Stimulated activated CD4-positive, alpha-beta T cell treated with anti-CD3 and anti-CD28 coated beads, Interleukin-4, amount 100 ng/mL, for 48 hours (primary cell): ENCODE measurements at regions not wholly inside any gene's neighbourhood (a gene's known extent, or its start where the extent isn't known, plus 50 kb on each side); places are given as distances from the start of the nearest gene placed in this dataset.
"Not testable (repeated sequence)": the region's sequence is repeated elsewhere in the genome, so short reads cannot be mapped to it uniquely, and the experiment has no call there.

ENCODE experiments used
- DNase-seq, 2 donors: peaks; one replicate each; pipeline ENCODE4 v3.0.0-alpha.2; 2020; ENCODE audit warnings: low read depth in 2 of 2

- DNase-seq: no peak
Observed at GRCh38 chr2:122705746-122706145, 950.3 kb downstream of the TSN start.

- DNase-seq: no peak
Observed at GRCh38 chr2:122706757-122707223, 951.3 kb downstream of the TSN start.

GRCh38 chr2:122707224-122707824 is 951.9 kb downstream of the TSN start:
- no peak for DNase-seq

- DNase-seq: no peak
Observed at GRCh38 chr2:122710049-122710448, 954.6 kb downstream of the TSN start.

DNA sequence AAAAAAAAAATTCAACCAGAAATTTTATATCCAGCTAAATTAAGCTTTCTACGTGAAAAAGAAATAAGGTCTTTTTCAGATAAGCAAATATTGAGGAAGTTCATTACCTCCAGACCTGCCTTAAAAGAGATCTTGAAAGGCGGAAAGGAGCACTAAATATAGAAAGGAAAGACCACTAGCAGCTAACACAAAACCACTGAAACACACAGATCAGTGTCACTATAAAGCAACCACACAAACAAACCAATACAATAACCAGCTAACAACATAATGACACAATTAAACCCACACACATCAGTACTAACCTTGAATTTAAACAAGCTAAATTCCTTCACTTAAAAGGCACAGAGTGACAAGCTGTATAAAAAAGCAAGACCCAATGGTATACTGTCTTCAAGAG is 958.3 kb downstream of the TSN start:
- no peak for DNase-seq

DNA sequence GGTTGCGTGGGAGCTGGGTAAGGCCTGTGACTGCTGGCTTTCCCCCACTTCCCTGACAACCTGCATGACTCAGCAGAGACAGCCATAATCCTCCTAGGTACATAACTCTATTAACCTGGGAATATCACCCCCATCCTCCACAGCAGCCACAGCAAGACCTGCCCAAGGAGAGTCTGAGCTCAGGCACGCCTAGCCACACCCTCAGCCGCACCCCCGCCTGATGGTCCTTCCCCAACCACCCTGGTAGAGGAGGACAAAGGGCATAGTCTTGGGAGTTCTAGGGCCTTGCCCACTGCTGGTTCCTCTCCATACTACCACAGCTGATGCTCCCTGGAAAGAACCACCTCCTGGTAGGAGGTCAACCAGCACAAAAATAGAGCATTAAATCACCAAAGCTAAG is 965.4 kb downstream of the TSN start:
- not testable (repeated sequence) for DNase-seq

- DNase-seq: no peak
Observed at GRCh38 chr2:122734766-122735424, 979.4 kb downstream of the TSN start.

GRCh38 chr2:122736279-122736678 is 980.8 kb downstream of the TSN start:
- no peak for DNase-seq

- no peak for DNase-seq
Observed at GRCh38 chr2:122737429-122738077, 982.1 kb downstream of the TSN start.

DNA sequence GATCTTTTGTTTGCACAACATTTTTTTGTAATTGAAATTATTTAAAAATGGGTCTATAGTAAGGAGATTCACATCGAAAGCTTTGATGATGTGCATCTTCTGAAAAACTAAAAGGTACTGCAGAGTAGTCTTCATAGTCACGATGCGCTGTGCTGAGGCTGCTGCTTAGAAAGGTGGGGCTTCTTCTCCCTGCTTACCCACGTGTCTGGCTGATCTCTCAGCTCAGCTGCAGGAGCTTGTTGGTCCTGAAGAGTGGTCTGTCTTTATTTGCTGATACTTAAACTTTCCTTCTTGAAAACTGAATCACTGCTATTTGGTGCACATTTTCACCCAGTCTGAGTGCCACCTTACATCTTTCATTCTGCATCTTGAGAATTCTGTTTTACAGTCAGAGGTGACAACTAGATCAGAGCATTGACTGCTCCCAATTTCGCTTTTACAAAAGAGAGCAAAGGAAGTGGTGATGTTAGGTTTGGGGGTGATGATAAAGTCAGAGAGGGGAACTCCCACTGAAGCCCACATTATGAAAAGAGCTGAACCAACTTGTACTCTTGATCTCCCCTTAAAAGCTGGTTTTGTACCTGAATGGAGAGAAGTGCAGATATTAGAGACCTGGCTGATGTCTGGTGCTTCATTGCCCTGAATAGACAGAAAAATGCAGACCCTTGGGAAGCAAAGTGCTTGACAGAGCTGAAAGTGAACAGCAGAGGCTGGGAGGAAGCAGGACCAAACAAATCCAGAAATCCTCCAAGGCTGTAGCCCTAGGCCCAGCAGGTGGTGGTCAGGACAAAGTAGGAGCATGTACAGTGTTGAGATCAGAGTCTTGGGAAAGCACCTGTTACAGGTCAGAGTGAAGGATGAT is 984.5 kb downstream of the TSN start:
- no peak for DNase-seq

DNA sequence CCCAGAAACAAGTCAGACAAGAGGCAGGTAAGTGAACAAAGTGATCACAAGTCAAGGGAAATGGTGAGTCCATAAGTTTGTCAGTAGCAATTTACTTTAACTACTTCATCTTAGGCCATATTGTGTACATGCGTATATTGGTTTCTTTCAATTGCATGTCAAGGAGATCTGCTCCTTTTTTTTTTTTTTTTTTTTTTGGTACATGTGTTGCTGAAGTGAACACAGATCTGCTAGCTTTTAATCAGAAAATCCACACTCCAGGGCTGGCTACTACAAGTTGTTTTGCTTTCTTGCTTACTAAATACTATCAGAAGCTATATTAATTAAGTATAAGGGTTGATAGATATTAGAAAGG is 985.1 kb downstream of the TSN start:
- no peak for DNase-seq

DNA sequence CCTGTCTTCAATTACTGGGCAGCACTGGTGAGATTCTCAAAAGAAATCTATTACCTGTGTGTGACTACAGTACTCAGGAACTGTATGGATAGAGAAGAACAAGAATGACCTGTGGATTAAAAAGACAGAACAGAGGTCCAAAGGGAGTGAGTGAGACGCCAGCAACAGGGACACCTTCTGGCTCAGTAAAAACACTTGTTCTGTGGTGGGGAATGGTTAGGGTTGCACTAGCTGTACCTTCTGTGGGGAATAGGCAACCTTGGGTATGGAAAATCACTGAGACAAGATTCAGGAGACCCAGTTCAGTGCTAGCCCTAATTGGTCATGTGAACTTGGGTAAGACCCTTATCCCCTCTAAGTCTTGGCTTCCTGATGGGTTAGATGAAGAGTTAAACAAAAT is 986.0 kb downstream of the TSN start:
- no peak for DNase-seq

- no peak for DNase-seq
Observed at GRCh38 chr2:122743021-122743675, 987.7 kb downstream of the TSN start.

DNA sequence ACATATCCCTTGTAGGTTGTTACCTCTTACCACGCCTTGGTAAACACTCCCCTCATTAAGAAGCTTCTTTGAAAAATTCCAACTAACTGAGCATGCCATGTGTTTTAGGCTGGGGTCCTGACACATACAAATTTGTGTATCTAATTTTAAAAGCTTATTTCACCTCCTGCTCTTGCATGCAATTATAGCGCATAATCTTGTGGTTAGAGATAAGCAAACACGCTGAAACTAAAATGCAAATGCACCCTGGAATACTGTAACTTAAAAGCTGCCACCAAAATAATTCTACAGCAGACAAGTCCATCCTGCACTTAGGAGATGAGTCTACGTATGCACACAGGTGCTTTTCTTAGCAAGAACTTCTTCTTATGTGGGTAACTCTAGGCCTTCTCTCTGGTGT is 990.2 kb downstream of the TSN start:
- DNase-seq: no peak

GRCh38 chr2:122747670-122748069 is 992.2 kb downstream of the TSN start:
- no peak for DNase-seq

- DNase-seq: no peak
Observed at GRCh38 chr2:122748552-122749011, 993.1 kb downstream of the TSN start.

DNA sequence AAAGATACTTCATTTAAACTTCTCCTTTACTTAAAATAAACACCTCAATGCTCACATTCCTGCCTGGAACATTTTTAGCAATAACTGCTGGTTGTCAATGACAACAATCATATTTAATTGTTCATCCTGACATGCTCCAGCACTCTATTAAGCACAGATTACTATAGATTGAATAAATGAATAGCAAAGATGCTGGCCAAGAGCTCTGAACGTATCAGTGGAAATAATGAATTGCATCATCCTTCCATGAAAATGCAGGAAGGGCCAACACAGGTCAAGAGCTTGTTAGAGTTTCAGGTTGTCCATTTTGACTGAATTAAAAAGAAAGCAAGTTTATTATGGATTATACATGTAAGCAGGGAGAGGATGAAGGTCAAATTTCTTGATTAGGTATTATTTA is 994.0 kb downstream of the TSN start:
- no peak for DNase-seq

- no peak for DNase-seq
Observed at GRCh38 chr2:122750095-122750494, 994.6 kb downstream of the TSN start.

- no peak for DNase-seq
Observed at GRCh38 chr2:122750808-122751207, 995.4 kb downstream of the TSN start.

- DNase-seq: no peak
Observed at GRCh38 chr2:122753336-122753735, 997.9 kb downstream of the TSN start.

GRCh38 chr2:122754561-122754960 is 999.1 kb downstream of the TSN start:
- DNase-seq: no peak

DNA sequence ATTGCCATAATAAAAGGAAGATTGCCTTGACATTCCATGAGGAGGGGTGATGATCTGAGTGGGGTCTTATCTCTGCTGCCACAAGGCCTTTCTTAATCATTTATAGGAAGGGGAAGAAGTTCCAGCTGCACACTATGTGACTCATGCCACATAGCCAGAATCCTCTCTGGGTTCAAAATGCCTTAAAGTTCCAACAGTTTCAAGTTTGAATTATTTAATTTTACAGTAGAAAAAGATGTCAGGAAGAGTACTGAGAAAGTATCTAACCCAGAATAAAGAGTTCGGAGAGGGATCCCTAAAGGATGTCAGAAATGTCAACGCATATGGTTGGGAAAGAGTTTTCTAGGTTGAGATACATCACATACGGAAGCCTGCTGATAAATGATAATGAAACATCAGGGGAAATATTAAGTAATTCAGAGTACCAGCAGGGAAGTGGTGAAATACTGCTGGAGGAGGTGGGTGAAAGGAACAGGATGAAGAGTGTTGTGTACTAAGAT is 999.9 kb downstream of the TSN start:
- no peak for DNase-seq
